ENCODE measurements at regions not wholly inside any gene's neighbourhood (a gene's known extent, or its start where the extent isn't known, plus 50 kb on each side); places are given as distances from the start of the nearest gene placed in this dataset.

GRCh38 chr13:86976521-86977324, 694.4 kb upstream of the SLITRK5 start:
- DNase-seq, result no peak

GRCh38 chr13:86986448-86986847, 684.7 kb upstream of the SLITRK5 start:
- no peak for DNase-seq

- DNase-seq, result no peak
Measured at GRCh38 chr13:86992251-86992650, 678.9 kb upstream of the SLITRK5 start.

- no peak for DNase-seq
Measured at GRCh38 chr13:87003265-87003664, 667.9 kb upstream of the SLITRK5 start.

GRCh38 chr13:87005511-87005910, 665.7 kb upstream of the SLITRK5 start:
- no peak for DNase-seq

- no peak for DNase-seq
Measured at GRCh38 chr13:87035526-87035925, 635.6 kb upstream of the SLITRK5 start.

GRCh38 chr13:87042946-87043345, 628.2 kb upstream of the SLITRK5 start:
- DNase-seq, result no peak

- no peak for DNase-seq
Measured at GRCh38 chr13:87052731-87053130, 618.4 kb upstream of the SLITRK5 start.

- no peak for DNase-seq
Measured at GRCh38 chr13:87057807-87058520, 613.2 kb upstream of the SLITRK5 start.

GRCh38 chr13:87058786-87059329, 612.3 kb upstream of the SLITRK5 start:
- no peak for DNase-seq

GRCh38 chr13:87078947-87079795, 592.0 kb upstream of the SLITRK5 start:
- DNase-seq, result no peak

- DNase-seq, result no peak
Measured at GRCh38 chr13:87080100-87080779, 590.9 kb upstream of the SLITRK5 start.

- no peak for DNase-seq
Measured at GRCh38 chr13:87084192-87084591, 587.0 kb upstream of the SLITRK5 start.

- no peak for DNase-seq
Measured at GRCh38 chr13:87087741-87088140, 583.4 kb upstream of the SLITRK5 start.

GRCh38 chr13:87089391-87089790, 581.8 kb upstream of the SLITRK5 start:
- DNase-seq, result no peak

- DNase-seq, result no peak
Measured at GRCh38 chr13:87093399-87093798, 577.8 kb upstream of the SLITRK5 start.

GRCh38 chr13:87094646-87095045, 576.5 kb upstream of the SLITRK5 start:
- DNase-seq, result no peak

GRCh38 chr13:87100431-87100830, 570.7 kb upstream of the SLITRK5 start:
- no peak for DNase-seq

- no peak for DNase-seq
Measured at GRCh38 chr13:87107651-87108050, 563.5 kb upstream of the SLITRK5 start.

- no peak for DNase-seq
Measured at GRCh38 chr13:87120476-87120875, 550.7 kb upstream of the SLITRK5 start.

GRCh38 chr13:87122551-87122950, 548.6 kb upstream of the SLITRK5 start:
- DNase-seq, result no peak

GRCh38 chr13:87123987-87124784, 547.0 kb upstream of the SLITRK5 start:
- no peak for DNase-seq
